KMS-11 (cell line): ENCODE measurements at regions not wholly inside any gene's neighbourhood (a gene's known extent, or its start where the extent isn't known, plus 50 kb on each side); places are given as distances from the start of the nearest gene placed in this dataset.

Source experiments
- H2AFZ ChIP-seq: fragments of 200-600 bp; sonication (generic); 2 replicates; pipeline ENCODE4 v1.6.1; 2016; ENCODE audit warnings: antibody characterized with exemption, mixed run types, low read depth
- H3K27ac ChIP-seq: fragments of 200-600 bp; sonication (generic); 2 replicates; pipeline ENCODE4 v1.6.1; 2016; ENCODE audit warnings: mild to moderate bottlenecking, mixed run types
- H3K27me3 ChIP-seq: fragments of 200-600 bp; sonication (generic); 2 replicates; pipeline ENCODE4 v1.6.1; 2017; ENCODE audit warnings: mild to moderate bottlenecking, low read depth, mixed run types, moderate library complexity; ENCODE audit not compliant: insufficient read depth
- H3K36me3 ChIP-seq: fragments of 200-600 bp; sonication (generic); 2 replicates; pipeline ENCODE4 v1.6.1; 2017; ENCODE audit warnings: mild to moderate bottlenecking, mixed run types; ENCODE audit not compliant: insufficient read depth
- H3K4me1 ChIP-seq: fragments of 200-600 bp; sonication (generic); 2 replicates; pipeline ENCODE4 v1.6.1; 2016; ENCODE audit warnings: mild to moderate bottlenecking, low read depth, mixed run types; ENCODE audit not compliant: poor library complexity, severe bottlenecking
- H3K4me2 ChIP-seq: fragments of 200-600 bp; sonication (generic); 2 replicates; pipeline ENCODE4 v1.7.0; 2016; ENCODE audit warnings: mild to moderate bottlenecking, mixed run types
- H3K4me3 ChIP-seq: fragments of 200-600 bp; sonication (generic); IDR thresholded peaks from 2 replicates; pipeline ENCODE4 v1.6.1; 2017; ENCODE audit warnings: low read depth, low read length, mixed read lengths; ENCODE audit not compliant: insufficient read depth
- H3K79me2 ChIP-seq: fragments of 200-600 bp; sonication (generic); 2 replicates; pipeline ENCODE4 v1.6.1; 2016; ENCODE audit warnings: low read depth, mixed run types; ENCODE audit not compliant: insufficient read depth
- H3K9ac ChIP-seq: fragments of 200-600 bp; sonication (generic); 2 replicates; pipeline ENCODE4 v1.6.1; 2016; ENCODE audit warnings: mild to moderate bottlenecking, mixed run types
- H4K20me1 ChIP-seq: fragments of 200-600 bp; sonication (generic); 2 replicates; pipeline ENCODE4 v1.6.1; 2016; ENCODE audit warnings: mild to moderate bottlenecking, mixed run types; ENCODE audit not compliant: insufficient read depth
- CTCF ChIP-seq: fragments of 200-600 bp; sonication (generic); conservative IDR thresholded peaks from 2 replicates; pipeline ENCODE4 v1.6.1; 2017; ENCODE audit warnings: low read depth, mild to moderate bottlenecking, antibody characterized with exemption, low read length, moderate library complexity, mixed read lengths

- Histone ChIP-seq H3K4me3 (no peak overlapping the region), H3K79me2 (no peaks in the 10 kb centered on the region), H3K27ac (no peak overlapping the region), H3K27me3 (no peaks in the 10 kb centered on the region), H3K4me2 (no peak overlapping the region), H3K9ac (no peak overlapping the region), H3K36me3 (no peaks in the 10 kb centered on the region), H3K4me1 (no peaks in the 10 kb centered on the region), H2AFZ (no peak overlapping the region), H4K20me1 (no peaks in the 10 kb centered on the region)
- no peak for TF ChIP-seq CTCF
Measured at GRCh38 chr5:24042688-24043087, 535.3 kb downstream of the PRDM9 start.

GRCh38 chr5:24045046-24045445 is 537.6 kb downstream of the PRDM9 start:
- no peaks in the 10 kb centered on the region for H3K36me3 ChIP-seq
- no peak overlapping the region for H3K9ac ChIP-seq
- no peaks in the 10 kb centered on the region for H4K20me1 ChIP-seq
- no peaks in the 10 kb centered on the region for H3K79me2 ChIP-seq
- no peak for TF ChIP-seq CTCF
- no peaks in the 10 kb centered on the region for H3K4me1 ChIP-seq
- no peaks in the 10 kb centered on the region for H3K27me3 ChIP-seq
- no peak overlapping the region for H3K27ac ChIP-seq
- H3K4me3 ChIP-seq: no peak overlapping the region
- no peak overlapping the region for H3K4me2 ChIP-seq
- H2AFZ ChIP-seq: no peak overlapping the region

- Histone ChIP-seq H3K27ac (no peak overlapping the region), H3K4me1 (no peaks in the 10 kb centered on the region), H3K4me3 (no peak overlapping the region), H3K79me2 (no peaks in the 10 kb centered on the region), H3K27me3 (no peaks in the 10 kb centered on the region), H4K20me1 (no peaks in the 10 kb centered on the region), H3K9ac (no peak overlapping the region), H3K4me2 (no peak overlapping the region), H2AFZ (no peak overlapping the region), H3K36me3 (no peaks in the 10 kb centered on the region)
- no peak for TF ChIP-seq CTCF
Measured at GRCh38 chr5:24053737-24054136, 546.3 kb downstream of the PRDM9 start.

- Histone ChIP-seq H3K27ac (no peak overlapping the region), H3K4me2 (no peak overlapping the region), H3K36me3 (no peaks in the 10 kb centered on the region; the same call in 1 of the 2 replicates), H3K9ac (no peak overlapping the region), H2AFZ (no peak overlapping the region), H3K4me1 (peaks cover 12% of the 10 kb centered on the region), H3K27me3 (no peaks in the 10 kb centered on the region), H4K20me1 (no peaks in the 10 kb centered on the region), H3K4me3 (no peak overlapping the region), H3K79me2 (no peaks in the 10 kb centered on the region)
- TF ChIP-seq CTCF: no peak
Measured at GRCh38 chr5:24059006-24059405, 551.6 kb downstream of the PRDM9 start.

- TF ChIP-seq CTCF: no peak
- no peak overlapping the region for H3K27ac ChIP-seq
Measured at GRCh38 chr5:24059716-24060115, 552.3 kb downstream of the PRDM9 start.

More at GRCh38 chr5:24059716-24060115, 552.3 kb downstream of the PRDM9 start:
- Histone ChIP-seq H2AFZ (no peak overlapping the region), H3K4me3 (no peak overlapping the region), H3K27me3 (no peaks in the 10 kb centered on the region), H3K4me1 (peaks cover 12% of the 10 kb centered on the region), H3K36me3 (no peaks in the 10 kb centered on the region; the same call in 1 of the 2 replicates), H3K9ac (no peak overlapping the region), H3K4me2 (no peak overlapping the region), H3K79me2 (no peaks in the 10 kb centered on the region), H4K20me1 (no peaks in the 10 kb centered on the region)
